Peyer's patch (tissue), 4 donors: ENCODE measurements at regions not wholly inside any gene's neighbourhood (a gene's known extent, or its start where the extent isn't known, plus 50 kb on each side); places are given as distances from the start of the nearest gene placed in this dataset.

Experiments used
- CTCF ChIP-seq, 6 experiments: fragments of 450-650 bp in 4 of 6; fragments of 200-600 bp in 2 of 6; sonication (generic) in 1 of 6; IDR thresholded peaks; one replicate each; pipeline ENCODE4 v1.5.1; 2017 to 2019; ENCODE audit warnings: antibody characterized with exemption in 6 of 6, mild to moderate bottlenecking in 3 of 6, moderate library complexity in 1 of 6
- POLR2A ChIP-seq, 2 donors: fragments of 450-650 bp; IDR thresholded peaks; one replicate each; pipeline ENCODE4 v1.5.1; 2017; ENCODE audit warnings: antibody characterized with exemption in 2 of 2, mild to moderate bottlenecking in 2 of 2, moderate library complexity in 2 of 2

DNA sequence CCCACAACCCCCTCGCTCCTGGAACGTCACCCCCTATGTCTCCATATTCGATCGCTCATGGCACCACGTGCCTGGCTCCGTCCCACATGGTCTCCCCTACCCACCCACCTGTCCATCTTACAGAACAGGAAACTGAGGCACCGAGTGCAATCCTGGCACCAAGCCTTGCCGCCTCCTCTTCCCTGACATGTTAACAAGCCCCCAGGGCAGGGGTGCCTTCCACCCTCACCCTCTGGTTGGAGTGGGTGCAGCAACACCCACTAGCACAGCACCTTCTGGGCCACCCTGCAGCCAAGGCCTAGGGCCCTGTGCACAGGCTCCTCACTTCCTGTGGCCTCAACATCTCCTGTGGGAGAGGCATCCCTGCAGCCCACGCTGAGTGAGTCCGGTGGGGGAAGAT, 110.3 kb downstream of the RFLNA start:
- TF ChIP-seq POLR2A (IDR thresholded peaks at IDR 0.05), result no peak
- no peak for TF ChIP-seq CTCF (IDR thresholded peaks at IDR 0.05)
